Psoas muscle (tissue), 7 donors: ENCODE measurements at regions not wholly inside any gene's neighbourhood (a gene's known extent, or its start where the extent isn't known, plus 50 kb on each side); places are given as distances from the start of the nearest gene placed in this dataset.
"Not testable (repeated sequence)": the region's sequence is repeated elsewhere in the genome, so short reads cannot be mapped to it uniquely, and the experiment has no call there.

Source experiments
- ATAC-seq, 4 donors: fragments of 200-7000 bp; cut with Tn5 transposase; one replicate each; pipeline ENCODE4 v1.9.1; 2020; ENCODE audit warnings: moderate library complexity in 3 of 4, mild to moderate bottlenecking in 2 of 4
- DNase-seq, 2 donors: peaks; one replicate each; pipeline ENCODE4 v3.0.0-alpha.2; 2020
- H3K27ac ChIP-seq: fragments of 200-600 bp; one replicate; pipeline ENCODE4 v1.8.0; 2022
- H3K27me3 ChIP-seq, 3 donors: fragments of 200-600 bp in 1 of 3; one replicate each; pipeline versions ENCODE4 v1.6.1 to v1.8.0; 2013 to 2022; ENCODE audit warnings: low read length in 2 of 3, mild to moderate bottlenecking in 2 of 3, moderate library complexity in 1 of 3; ENCODE audit not compliant: insufficient read depth in 3 of 3
- H3K36me3 ChIP-seq, 2 donors: fragments of 200-600 bp in 1 of 2; one replicate each; pipeline versions ENCODE4 v1.6.1 to v1.8.0; 2013 to 2022; ENCODE audit warnings: low read depth in 1 of 2, mild to moderate bottlenecking in 1 of 2, moderate library complexity in 1 of 2; ENCODE audit not compliant: insufficient read depth in 1 of 2
- H3K4me1 ChIP-seq: fragments of 200-600 bp; one replicate; pipeline ENCODE4 v1.8.0; 2022
- H3K4me3 ChIP-seq: fragments of 200-600 bp; one replicate; pipeline ENCODE4 v1.8.0; 2022; ENCODE audit warnings: mild to moderate bottlenecking
- H3K9me3 ChIP-seq: fragments of 200-600 bp; one replicate; pipeline ENCODE4 v1.8.0; 2022
- WGBS, 3 donors: extraction: QIAGEN DNeasy Blood & Tissue Kit; methylation state at CpG; one replicate each; pipeline versions ENCODE4 v1.1.6 to v1.1.7; 2013; 5-methylcytosine and 5-hydroxymethylcytosine counted together
- intact Hi-C, 2 donors: fragments of 100-400 bp; cut with DNase I; formaldehyde crosslinking; loops; one replicate each; pipeline versions ENCODE4 v1.11.0 to v1.14.2; 2022
- TF ChIP-seq, protein P1 (sequence below): fragments of 200-600 bp; IDR thresholded peaks from one replicate; pipeline ENCODE4 v1.8.0; 2022; ENCODE audit warnings: antibody characterized with exemption
- donor health status: healthy with polysubstance abuse.
- donor health status: DM: no; HTN: no; CAD: no; lungs with moderate emphysema.
- donor health status: Bipolar disorder and iron deficiency.
- donor health status: healthy.
- donor health status: DM: yes; HTN: yes; CAD: no.
- donor health status: DM: no; HTN: no; CAD: no.
- donor health status: DM: yes; HTN: yes; CAD: no.

DNA sequence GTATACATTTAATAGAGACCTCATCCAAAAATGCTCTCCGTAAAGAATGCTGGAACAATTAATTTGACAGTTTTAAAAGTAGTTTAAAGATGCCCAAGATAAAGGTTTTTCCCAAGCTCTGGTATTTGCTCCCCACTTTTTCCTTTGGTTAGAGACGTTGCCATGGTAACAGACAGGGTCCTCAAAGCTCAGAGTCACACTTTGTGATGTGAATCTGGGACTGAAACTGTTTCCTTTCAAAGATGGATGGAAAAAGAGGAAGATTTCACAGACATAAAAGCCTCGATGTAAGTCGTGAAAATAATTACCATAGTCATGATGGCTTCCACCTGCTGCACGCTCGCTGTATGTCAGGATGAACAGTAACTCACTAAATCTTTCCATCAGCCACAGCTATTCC lies 229.5 kb downstream of the MSX2 start:
- no peaks in the 10 kb centered on the region for H3K4me1 ChIP-seq
- no peaks in the 10 kb centered on the region for H3K36me3 ChIP-seq
- ATAC-seq (no peak), DNase-seq (no peak)
- no peaks in the 10 kb centered on the region for H3K9me3 ChIP-seq
- H3K27me3 ChIP-seq: no peaks in the 10 kb centered on the region
- H3K27ac ChIP-seq: no peak overlapping the region
- intact Hi-C loops: loop anchor here (5.0 kb wide), 3 partner anchors 488 to 508 kb away; partner anchors contain the start of gene DRD1 (in 1 of the 2)
- H3K4me3 ChIP-seq: no peak overlapping the region
- 55 to 64% (median 59%) methylated on average over 6 of the region's 6 CpGs for WGBS, 3 donors
- TF ChIP-seq, protein P1, sequence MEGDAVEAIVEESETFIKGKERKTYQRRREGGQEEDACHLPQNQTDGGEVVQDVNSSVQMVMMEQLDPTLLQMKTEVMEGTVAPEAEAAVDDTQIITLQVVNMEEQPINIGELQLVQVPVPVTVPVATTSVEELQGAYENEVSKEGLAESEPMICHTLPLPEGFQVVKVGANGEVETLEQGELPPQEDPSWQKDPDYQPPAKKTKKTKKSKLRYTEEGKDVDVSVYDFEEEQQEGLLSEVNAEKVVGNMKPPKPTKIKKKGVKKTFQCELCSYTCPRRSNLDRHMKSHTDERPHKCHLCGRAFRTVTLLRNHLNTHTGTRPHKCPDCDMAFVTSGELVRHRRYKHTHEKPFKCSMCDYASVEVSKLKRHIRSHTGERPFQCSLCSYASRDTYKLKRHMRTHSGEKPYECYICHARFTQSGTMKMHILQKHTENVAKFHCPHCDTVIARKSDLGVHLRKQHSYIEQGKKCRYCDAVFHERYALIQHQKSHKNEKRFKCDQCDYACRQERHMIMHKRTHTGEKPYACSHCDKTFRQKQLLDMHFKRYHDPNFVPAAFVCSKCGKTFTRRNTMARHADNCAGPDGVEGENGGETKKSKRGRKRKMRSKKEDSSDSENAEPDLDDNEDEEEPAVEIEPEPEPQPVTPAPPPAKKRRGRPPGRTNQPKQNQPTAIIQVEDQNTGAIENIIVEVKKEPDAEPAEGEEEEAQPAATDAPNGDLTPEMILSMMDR: no peak

DNA sequence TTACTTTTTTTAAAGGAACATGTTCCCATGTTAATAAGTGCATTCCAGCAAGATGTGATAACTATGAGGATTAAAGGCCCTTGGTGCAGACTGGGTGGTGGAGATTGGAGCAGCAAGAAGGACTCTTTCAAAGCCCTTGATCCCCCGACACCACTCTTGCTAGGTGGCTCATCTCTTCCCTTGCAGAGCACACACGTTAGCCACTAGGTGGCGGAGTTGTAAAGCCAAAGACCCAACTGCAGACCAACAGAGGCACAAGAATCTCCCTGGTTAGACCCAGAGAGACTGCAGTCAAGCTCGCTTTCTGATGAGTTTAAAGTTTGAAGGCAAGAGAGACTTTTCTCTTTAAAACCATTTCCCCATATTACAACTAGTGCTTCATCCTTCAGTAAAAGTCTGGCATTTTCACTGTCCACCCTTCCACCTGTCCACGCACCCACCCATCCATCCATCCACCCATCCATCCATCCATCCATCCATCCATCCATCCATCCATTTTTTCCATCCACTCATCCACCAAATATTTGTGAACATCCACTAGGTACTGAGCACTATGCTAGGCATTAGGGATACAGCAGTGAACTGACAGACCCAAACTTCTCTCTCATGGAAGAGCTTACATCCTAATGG lies 226.9 kb downstream of the MSX2 start:
- Histone ChIP-seq H3K27me3 (no peaks in the 10 kb centered on the region), H3K4me1 (no peaks in the 10 kb centered on the region), H3K27ac (no peak overlapping the region), H3K4me3 (no peak overlapping the region), H3K36me3 (no peaks in the 10 kb centered on the region), H3K9me3 (no peaks in the 10 kb centered on the region)
- TF ChIP-seq, protein P1: peak; percentile 62
- DNase-seq: peak in 1 of 2 donors; percentile 18
- WGBS, 3 donors: 23 to 26% (median 25%) methylated on average over 5 of the region's 5 CpGs
- ATAC-seq: peak in 3 of 4 donors; percentile 51 to 78 (median 70)
- intact Hi-C loops: loop anchor here (5.0 kb wide), 3 partner anchors 491 to 511 kb away; partner anchors contain the start of gene DRD1 (in 1 of the 2)

DNA sequence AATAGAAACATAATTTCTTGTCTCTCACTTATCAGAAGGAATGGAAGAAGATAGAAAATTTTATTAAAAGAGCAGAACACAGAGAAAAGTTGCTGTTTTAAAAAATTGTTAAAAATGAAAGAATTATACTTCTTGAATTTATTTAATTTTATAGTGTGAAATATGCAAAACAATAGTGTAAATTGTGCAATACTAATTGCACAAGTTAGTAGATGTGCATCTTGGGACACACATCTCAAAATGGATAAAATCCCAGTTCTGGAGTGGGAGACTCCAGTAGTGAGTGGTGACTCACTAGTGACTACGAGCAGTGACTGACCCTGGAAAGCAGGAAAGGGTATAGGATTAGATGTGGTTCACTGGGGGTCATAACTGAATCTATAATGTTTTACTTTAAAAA lies 223.2 kb downstream of the MSX2 start:
- TF ChIP-seq, protein P1: no peak
- H3K27me3 ChIP-seq: no peaks in the 10 kb centered on the region

DNA sequence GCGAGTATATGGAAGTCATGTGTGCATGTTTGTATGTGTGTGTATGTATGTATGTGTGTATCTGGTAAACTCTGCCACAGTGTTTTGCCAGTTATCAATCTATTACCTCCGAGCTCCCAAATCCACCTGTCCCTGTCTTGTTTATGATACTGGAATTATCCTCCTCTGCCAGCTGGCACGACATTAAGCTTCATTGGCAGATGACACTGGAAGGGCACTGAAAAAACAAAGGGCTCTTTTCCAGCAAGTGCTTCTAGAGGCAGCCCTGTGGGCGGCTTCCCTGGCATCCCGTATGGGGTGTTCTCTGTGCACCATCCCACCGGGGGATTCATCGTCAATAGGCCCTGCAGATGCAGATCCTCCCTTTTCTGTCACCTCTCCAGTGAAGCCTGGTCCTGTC lies 221.5 kb downstream of the MSX2 start:
- no peak overlapping the region for H3K27ac ChIP-seq
- TF ChIP-seq, protein P1: no peak
- 18 to 43% (median 31%) methylated on average over 7 of the region's 7 CpGs for WGBS, 3 donors
- H3K4me3 ChIP-seq: no peak overlapping the region
- no peaks in the 10 kb centered on the region for H3K36me3 ChIP-seq
- DNase-seq (no peak), ATAC-seq (no peak)
- no peaks in the 10 kb centered on the region for H3K9me3 ChIP-seq
- no peaks in the 10 kb centered on the region for H3K4me1 ChIP-seq
- H3K27me3 ChIP-seq: no peaks in the 10 kb centered on the region
- intact Hi-C loops: no loop called here

More for the DNA sequence above, 223.2 kb downstream of the MSX2 start:
- DNase-seq (no peak), ATAC-seq (no peak)
- intact Hi-C loops: no loop called here
- no peak overlapping the region for H3K27ac ChIP-seq
- H3K4me3 ChIP-seq: no peak overlapping the region
- H3K4me1 ChIP-seq: no peaks in the 10 kb centered on the region
- no peaks in the 10 kb centered on the region for H3K36me3 ChIP-seq
- WGBS, 3 donors: 64 to 71% (median 68%) methylated on average over 1 of the region's 1 CpG
- H3K9me3 ChIP-seq: no peaks in the 10 kb centered on the region

DNA sequence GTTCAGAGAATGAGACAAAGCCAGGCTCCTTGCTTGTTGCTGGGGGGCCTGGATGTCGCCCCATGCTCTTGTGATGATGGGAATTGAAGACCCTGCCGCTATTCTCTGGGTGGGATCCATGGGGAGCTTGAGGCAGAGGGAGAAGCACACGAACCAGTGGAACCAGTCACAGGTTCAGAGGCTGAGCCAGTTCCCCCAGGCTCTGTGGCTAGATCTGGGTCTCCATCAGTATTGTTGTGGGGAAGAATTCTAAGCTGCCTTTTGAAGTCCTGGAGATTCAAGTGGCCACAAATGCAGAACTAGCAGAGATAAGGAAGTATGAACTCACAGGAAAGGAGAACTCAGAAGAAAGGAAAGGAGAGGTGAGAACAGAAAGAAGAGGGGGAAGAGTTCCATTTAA lies 219.4 kb downstream of the MSX2 start:
- DNase-seq (no peak), ATAC-seq (no peak)
- H3K4me1 ChIP-seq: no peaks in the 10 kb centered on the region
- H3K27ac ChIP-seq: no peak overlapping the region
- no peaks in the 10 kb centered on the region for H3K36me3 ChIP-seq
- TF ChIP-seq, protein P1: no peak
- H3K4me3 ChIP-seq: no peak overlapping the region
- WGBS, 3 donors: 68 to 77% (median 76%) methylated on average over 3 of the region's 3 CpGs
- intact Hi-C loops: no loop called here
- no peaks in the 10 kb centered on the region for H3K27me3 ChIP-seq
- H3K9me3 ChIP-seq: no peaks in the 10 kb centered on the region

DNA sequence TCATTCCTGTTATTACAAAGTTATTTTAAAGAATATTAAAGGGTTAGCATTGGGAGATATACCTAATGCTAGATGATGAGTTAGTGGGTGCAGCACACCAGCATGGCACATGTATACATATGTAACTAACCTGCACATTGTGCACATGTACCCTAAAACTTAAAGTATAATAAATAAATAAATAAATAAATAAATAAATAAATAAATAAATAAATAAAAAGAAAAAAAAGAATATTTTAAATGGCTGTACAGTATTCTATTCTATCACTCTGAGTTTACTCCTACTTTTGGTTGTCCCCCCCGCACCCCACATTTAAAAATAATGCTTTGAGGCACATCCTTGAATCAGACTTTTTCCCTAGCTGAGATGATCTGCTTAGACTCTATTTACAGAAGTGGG lies 218.6 kb downstream of the MSX2 start:
- H3K27ac ChIP-seq, intact Hi-C loops: not testable (repeated sequence)
- WGBS, 3 donors: 90 to 99% (median 95%) methylated on average over 1 of the region's 1 CpG

More for the DNA sequence above, 218.6 kb downstream of the MSX2 start:
- not testable (repeated sequence) for H3K36me3 ChIP-seq, DNase-seq, H3K9me3 ChIP-seq, H3K27me3 ChIP-seq, H3K4me3 ChIP-seq, H3K4me1 ChIP-seq, ATAC-seq
